GM12878 (cell line): ENCODE measurements at regions not wholly inside any gene's neighbourhood (a gene's known extent, or its start where the extent isn't known, plus 50 kb on each side); places are given as distances from the start of the nearest gene placed in this dataset.

Experiments used
- ATAC-seq: fragments of 200-7000 bp; cut with Tn5 transposase; 3 replicates; pipeline ENCODE4 v1.9.1; 2020; ENCODE audit warnings: mild to moderate bottlenecking, moderate library complexity
- BruUV-seq: library from RNA; stranded (reverse); fragments of 400-500 nt; replicated peaks from 2 replicates; lab custom pipeline; 2021; lab: Mats Ljungman, UMichigan
- CTCF ChIA-PET: fragments of 300-600 bp; sonication (Branson Sonifier 250); formaldehyde crosslinking; extraction: SDS; loops from one replicate; lab custom pipeline; 2021; ENCODE audit warnings: inconsistent platforms; lab: Yijun Ruan, JAX
- POLR2A ChIA-PET: fragments of 350-600 bp; formaldehyde crosslinking; extraction: SDS; loops from one replicate; lab custom pipeline; 2021; ENCODE audit warnings: inconsistent platforms; lab: Charles Lee
- RAD21 ChIA-PET: fragments of 300-600 bp; sonication (Branson Sonifier 250); formaldehyde crosslinking; loops from one replicate; lab custom pipeline; 2023; ENCODE audit warnings: antibody characterized with exemption; ENCODE audit not compliant: unreplicated experiment; lab: Charles Lee
- SMC1A ChIA-PET: fragments of 300-600 bp; sonication (Branson Sonifier 250); formaldehyde crosslinking; loops from one replicate; lab custom pipeline; 2023; ENCODE audit not compliant: unreplicated experiment, uncharacterized antibody; lab: Charles Lee
- DNase-seq: peaks from one replicate; pipeline ENCODE4 v3.0.0-alpha.2; 2011; ENCODE audit warnings: low read depth, low spot score
- FAIRE-seq: peaks from 3 replicates; lab custom pipeline; 2011; peaks lifted over from hg19 to GRCh38; lab: Jason Lieb, UNC
- H2AFZ ChIP-seq: 2 replicates; pipeline ENCODE4 v1.6.0; 2011; ENCODE audit warnings: low read depth, low read length, control low read depth; ENCODE audit not compliant: control insufficient read depth
- H3K27ac ChIP-seq: 2 replicates; pipeline ENCODE4 v1.5.1; 2011; ENCODE audit warnings: control low read depth; ENCODE audit not compliant: control insufficient read depth, insufficient read depth
- H3K27me3 ChIP-seq, 2 experiments: replicated peaks in 1 of 2; 2 replicates each; pipeline versions ENCODE4 v1.6.0 to v1.6.1; 2011; ENCODE audit warnings: low read length in 1 of 2; ENCODE audit not compliant: control insufficient read depth in 2 of 2, insufficient read depth in 2 of 2
- H3K36me3 ChIP-seq, 2 experiments: 2 replicates each; pipeline ENCODE4 v1.5.1; 2011; ENCODE audit warnings: low read length in 1 of 2; ENCODE audit not compliant: control insufficient read depth in 2 of 2, insufficient read depth in 2 of 2
- H3K4me1 ChIP-seq: 2 replicates; pipeline ENCODE4 v1.6.1; 2011; ENCODE audit warnings: mild to moderate bottlenecking, low read length, moderate library complexity, mixed read lengths; ENCODE audit not compliant: control insufficient read depth, insufficient read depth
- H3K4me2 ChIP-seq: 2 replicates; pipeline ENCODE4 v1.6.0; 2011; ENCODE audit warnings: control low read depth; ENCODE audit not compliant: control insufficient read depth, insufficient read depth
- H3K4me3 ChIP-seq: fragments of 200-600 bp; sonication (generic); 2 replicates; pipeline ENCODE4 v1.5.1; 2016
- H3K79me2 ChIP-seq: 2 replicates; pipeline ENCODE4 v1.6.0; 2011; ENCODE audit warnings: low read length; ENCODE audit not compliant: control insufficient read depth, insufficient read depth
- H3K9ac ChIP-seq: 2 replicates; pipeline ENCODE4 v1.8.0; 2011; ENCODE audit warnings: low read length, control low read depth, mixed read lengths; ENCODE audit not compliant: control insufficient read depth, insufficient read depth
- H3K9me3 ChIP-seq: replicated peaks from 3 replicates; pipeline ENCODE4 v1.5.1; 2011; ENCODE audit warnings: mild to moderate bottlenecking, low read length; ENCODE audit not compliant: control insufficient read depth, insufficient read depth
- H4K20me1 ChIP-seq: 2 replicates; pipeline ENCODE4 v1.6.0; 2011; ENCODE audit not compliant: control insufficient read depth, insufficient read depth
- BCLAF1 ChIP-seq: fragments of 450-650 bp; IDR thresholded peaks from 2 replicates; pipeline ENCODE4 v1.6.1; 2017; ENCODE audit warnings: antibody characterized with exemption, mild to moderate bottlenecking, moderate library complexity
- CEBPZ ChIP-seq: fragments of 150-350 bp; IDR thresholded peaks from 2 replicates; pipeline ENCODE4 v1.6.1; 2016; ENCODE audit warnings: low read depth, low read length
- EZH2 ChIP-seq: IDR thresholded peaks from 2 replicates; pipeline ENCODE4 v1.6.1; 2012; ENCODE audit warnings: low read depth, mild to moderate bottlenecking, control low read depth, inconsistent platforms, low read length, borderline replicate concordance; ENCODE audit not compliant: control insufficient read depth
- IKZF1 ChIP-seq: fragments of 450-650 bp; conservative IDR thresholded peaks from 2 replicates; pipeline ENCODE4 v1.6.1; 2017; ENCODE audit warnings: antibody characterized with exemption, mild to moderate bottlenecking
- IKZF2 ChIP-seq, 2 experiments: fragments of 450-650 bp; IDR thresholded peaks; 2 replicates each; pipeline ENCODE4 v1.6.1; 2017; ENCODE audit warnings: mild to moderate bottlenecking in 2 of 2, moderate library complexity in 2 of 2
- IRF5 ChIP-seq: fragments of 450-650 bp; IDR thresholded peaks from 2 replicates; pipeline ENCODE4 v1.6.1; 2017; ENCODE audit warnings: borderline replicate concordance
- POLR2AphosphoS2 ChIP-seq: IDR thresholded peaks from 2 replicates; pipeline ENCODE4 v1.6.1; 2011; ENCODE audit warnings: low read depth, mild to moderate bottlenecking, low read length, improper control_type of control experiment, moderate library complexity
- SUZ12 ChIP-seq: fragments of 200-600 bp; sonication (generic); IDR thresholded peaks from one replicate; pipeline ENCODE4 v1.6.1; 2018; ENCODE audit warnings: antibody characterized with exemption, mild to moderate bottlenecking; ENCODE audit not compliant: unreplicated experiment
- TBL1XR1 ChIP-seq: IDR thresholded peaks from 2 replicates; pipeline ENCODE4 v1.6.1; 2012; ENCODE audit warnings: low read depth, low read length, improper control_type of control experiment
- WGBS: methylation state at CpG from one replicate; pipeline ENCODE4 v1.1.6; 2016; ENCODE audit warnings: low lambda C conversion rate; ENCODE audit not compliant: insufficient replicate concordance, insufficient coverage; ENCODE audit errors: missing lambda C conversion rate; 5-methylcytosine and 5-hydroxymethylcytosine counted together
- in situ Hi-C: fragments of 300-500 bp; cut with MboI; formaldehyde crosslinking; loops from 9 replicates; pipeline ENCODE4 v1.14.3; 2018; ENCODE audit warnings: mixed read lengths
- intact Hi-C: fragments of 100-400 bp; cut with micrococcal nuclease; formaldehyde crosslinking; loops from one replicate; pipeline ENCODE4 v1.14.2; 2022; ENCODE audit not compliant: unreplicated experiment

GRCh38 chr1:238141353-238141752, 250.6 kb upstream of the ZP4 start:
- Histone ChIP-seq H3K4me2 (no peak overlapping the region), H3K9me3 (no peaks in the 10 kb centered on the region), H3K79me2 (no peaks in the 10 kb centered on the region), H2AFZ (no peak overlapping the region), H3K27me3 (no peaks in the 10 kb centered on the region), H4K20me1 (no peaks in the 10 kb centered on the region), H3K9ac (no peak overlapping the region), H3K27ac (no peak overlapping the region), H3K36me3 (no peaks in the 10 kb centered on the region), H3K4me3 (no peak overlapping the region), H3K4me1 (no peaks in the 10 kb centered on the region)
- ChIA-PET POLR2A (no interaction called here), CTCF (interaction anchor here (0.8 kb wide), 1 partner anchor 91 kb away, joined by 3 read pairs; no protein-coding TSS in a partner anchor), RAD21 (no interaction called here), SMC1A (interaction anchor here (1.1 kb wide), 2 partner anchors 9 to 46 kb away, joined by 3 read pairs; no protein-coding TSS in a partner anchor)
- FAIRE-seq (no peak), DNase-seq (no peak), ATAC-seq (no peak)
- 0% methylated on average over 1 of the region's 1 CpG for WGBS
- no TSS peak for BruUV-seq
- in situ Hi-C loops (no loop called here), intact Hi-C loops (no loop called here)
- TF ChIP-seq SUZ12 = no peak

GRCh38 chr1:238139713-238140112, 249.0 kb upstream of the ZP4 start:
- H3K36me3 ChIP-seq = no peaks in the 10 kb centered on the region
- ChIA-PET CTCF (interaction anchor here (1.1 to 1.4 kb wide), 2 partner anchors 20 to 79 kb away, joined by 4 to 6 read pairs; no protein-coding TSS in a partner anchor), POLR2A (no interaction called here), SMC1A (interaction anchor here (0.9 to 2.0 kb wide), 4 partner anchors 12 to 67 kb away, joined by 3 to 6 read pairs (median 4); no protein-coding TSS in a partner anchor), RAD21 (no interaction called here)
- H3K27ac ChIP-seq = no peak overlapping the region
- no peak overlapping the region for H2AFZ ChIP-seq
- no peak overlapping the region for H3K9ac ChIP-seq
- no TSS peak for BruUV-seq
- H3K79me2 ChIP-seq = no peaks in the 10 kb centered on the region
- 0% methylated on average over 2 of the region's 2 CpGs for WGBS
- in situ Hi-C loops = no loop called here
- H3K9me3 ChIP-seq = no peaks in the 10 kb centered on the region; the same call in 2 of the 3 replicates
- H3K4me3 ChIP-seq = no peak overlapping the region
- no peaks in the 10 kb centered on the region for H4K20me1 ChIP-seq
- intact Hi-C loops = no loop called here
- ATAC-seq (no peak), DNase-seq (no peak), FAIRE-seq (no peak)
- H3K4me1 ChIP-seq = no peaks in the 10 kb centered on the region
- no peaks in the 10 kb centered on the region for H3K27me3 ChIP-seq
- no peak overlapping the region for H3K4me2 ChIP-seq
- TF ChIP-seq POLR2AphosphoS2 (no peak), TBL1XR1 (no peak), BCLAF1 (no peak), IKZF1 (no peak), CEBPZ (no peak), IKZF2 (IDR thresholded peaks at IDR 0.05) (no peak), EZH2 (no peak), IRF5 (no peak)
